ENCODE measurements at regions not wholly inside any gene's neighbourhood (a gene's known extent, or its start where the extent isn't known, plus 50 kb on each side); places are given as distances from the start of the nearest gene placed in this dataset.

GRCh38 chr2:235413064-235413463, 80.8 kb upstream of the AGAP1 start:
- Histone ChIP-seq H3K27ac (ENCODE audit: insufficient read depth, low read depth, low read length) (no peak overlapping the region), H3K79me2 (ENCODE audit: control insufficient read depth, insufficient read depth, low read length) (no peaks in the 10 kb centered on the region), H3K9ac (replicated peaks; ENCODE audit: extremely low read depth, insufficient read depth, low read length) (no peak overlapping the region), H3K4me1 (ENCODE audit: control insufficient read depth, extremely low read depth, insufficient read depth, low read length) (no peaks in the 10 kb centered on the region), H3K36me3 (ENCODE audit: control insufficient read depth in 2 of 2, extremely low read depth in 1 of 2, insufficient read depth in 2 of 2, low read length in 2 of 2) (no peaks in the 10 kb centered on the region), H3K9me1 (replicated peaks; ENCODE audit: control insufficient read depth, extremely low read depth, insufficient read depth, low read length) (no peaks in the 10 kb centered on the region), H3K4me3 (replicated peaks in 1 of 3; ENCODE audit: insufficient read depth in 1 of 3, low read depth in 1 of 3, low read length in 3 of 3) (no peak overlapping the region), H3K9me3 (replicated peaks; ENCODE audit: control insufficient read depth, insufficient read depth, low read length) (no peaks in the 10 kb centered on the region), H3K4me2 (ENCODE audit: insufficient read depth, low read length) (no peak overlapping the region), H2AFZ (ENCODE audit: low read depth, low read length) (no peak overlapping the region), H3K27me3 (ENCODE audit: control insufficient read depth in 2 of 2, insufficient read depth in 2 of 2, low read length in 2 of 2) (no peaks in the 10 kb centered on the region), H4K20me1 (replicated peaks; ENCODE audit: control insufficient read depth, extremely low read depth, insufficient read depth, low read length) (no peaks in the 10 kb centered on the region)
- FAIRE-seq, result no peak
- ChIA-PET POLR2A (no interaction called here), CTCF (no interaction called here)
- no peak for DNase-seq (ENCODE audit: low read depth, low spot score)
- BruUV-seq (replicated peaks), result no TSS peak
- dilution Hi-C loops (cut with MboI; ENCODE audit: extremely low pct_ligation_motif_present, low sequenced_read_pairs) (no loop called here), intact Hi-C loops (cut with micrococcal nuclease) (no loop called here)
- TF ChIP-seq POLR2A (IDR thresholded peaks at IDR 0.05; ENCODE audit: low read depth, low read length) (no peak), MAX (IDR thresholded peaks at IDR 0.05; ENCODE audit: insufficient read depth, insufficient read length) (no peak), CTCF (IDR thresholded peaks at IDR 0.05; ENCODE audit: extremely low read depth in 1 of 2, insufficient read depth in 1 of 2, low read depth in 1 of 2, low read length in 2 of 2) (no peak), EZH2 (IDR thresholded peaks at IDR 0.05; ENCODE audit: borderline replicate concordance, low read depth, low read length, severe bottlenecking) (no peak), GATA2 (IDR thresholded peaks at IDR 0.05; ENCODE audit: insufficient read depth, insufficient read length, low read depth, low read length) (no peak), JUN (IDR thresholded peaks at IDR 0.05; ENCODE audit: borderline replicate concordance, insufficient read depth, insufficient read length, low read depth) (no peak), FOS (IDR thresholded peaks at IDR 0.05; ENCODE audit: borderline replicate concordance, insufficient read depth, low read length) (no peak), MYC (IDR thresholded peaks at IDR 0.05; ENCODE audit: low read depth, low read length) (no peak), POLR2AphosphoS5 (IDR thresholded peaks at IDR 0.05; ENCODE audit: insufficient read depth, low read depth, low read length) (no peak)
